Thyroid gland (tissue), 4 donors: ENCODE measurements at regions not wholly inside any gene's neighbourhood (a gene's known extent, or its start where the extent isn't known, plus 50 kb on each side); places are given as distances from the start of the nearest gene placed in this dataset.

Experiments
- CTCF ChIP-seq, 6 experiments: fragments of 200-600 bp in 3 of 6; fragments of 450-650 bp in 3 of 6; sonication (generic) in 3 of 6; IDR thresholded peaks; one replicate each; pipeline ENCODE4 v1.5.1; 2016 to 2019; ENCODE audit warnings: antibody characterized with exemption in 6 of 6, mild to moderate bottlenecking in 2 of 6, inconsistent platforms in 1 of 6, moderate library complexity in 1 of 6
- POLR2A ChIP-seq, 2 donors: fragments of 450-650 bp; IDR thresholded peaks; one replicate each; pipeline ENCODE4 v1.6.1; 2017; ENCODE audit warnings: antibody characterized with exemption in 2 of 2, mild to moderate bottlenecking in 2 of 2, moderate library complexity in 1 of 2

- TF ChIP-seq CTCF (IDR thresholded peaks at IDR 0.05) (no peak), POLR2A (IDR thresholded peaks at IDR 0.05) (no peak)
Measured at GRCh38 chr6:76770281-76770680, 693.0 kb downstream of the HTR1B start.
